Mesothelial cell of epicardium (in vitro differentiated cells): ENCODE measurements at regions not wholly inside any gene's neighbourhood (a gene's known extent, or its start where the extent isn't known, plus 50 kb on each side); places are given as distances from the start of the nearest gene placed in this dataset.
"Not testable (repeated sequence)": the region's sequence is repeated elsewhere in the genome, so short reads cannot be mapped to it uniquely, and the experiment has no call there.

ENCODE experiments used
- DNase-seq, 2 experiments: peaks; one replicate each; pipeline ENCODE4 v3.0.0; 2021; ENCODE audit warnings: low spot score in 2 of 2; ENCODE audit not compliant: unreplicated experiment in 2 of 2
- H3K27ac Mint-ChIP-seq: 2 replicates; pipeline ENCODE4 v1.8.0; 2021; ENCODE audit warnings: mixed read lengths
- H3K27me3 Mint-ChIP-seq: 2 replicates; pipeline ENCODE4 v1.8.0; 2021; ENCODE audit warnings: low read depth, mixed read lengths
- H3K36me3 Mint-ChIP-seq: 2 replicates; pipeline ENCODE4 v1.8.0; 2021; ENCODE audit warnings: mixed read lengths
- H3K4me1 Mint-ChIP-seq: 2 replicates; pipeline ENCODE4 v1.8.0; 2021; ENCODE audit warnings: mixed read lengths
- H3K4me3 Mint-ChIP-seq: 2 replicates; pipeline ENCODE4 v1.8.0; 2021; ENCODE audit warnings: mild to moderate bottlenecking, moderate library complexity, mixed read lengths
- H3K9me3 Mint-ChIP-seq: 2 replicates; pipeline ENCODE4 v1.8.0; 2021; ENCODE audit warnings: mixed read lengths
- TF ChIP-seq, protein P1 (sequence below): fragments of 200-600 bp; sonication (generic); IDR thresholded peaks from one replicate; pipeline ENCODE4 v1.5.0; 2021; ENCODE audit warnings: antibody characterized with exemption; ENCODE audit not compliant: unreplicated experiment

DNA sequence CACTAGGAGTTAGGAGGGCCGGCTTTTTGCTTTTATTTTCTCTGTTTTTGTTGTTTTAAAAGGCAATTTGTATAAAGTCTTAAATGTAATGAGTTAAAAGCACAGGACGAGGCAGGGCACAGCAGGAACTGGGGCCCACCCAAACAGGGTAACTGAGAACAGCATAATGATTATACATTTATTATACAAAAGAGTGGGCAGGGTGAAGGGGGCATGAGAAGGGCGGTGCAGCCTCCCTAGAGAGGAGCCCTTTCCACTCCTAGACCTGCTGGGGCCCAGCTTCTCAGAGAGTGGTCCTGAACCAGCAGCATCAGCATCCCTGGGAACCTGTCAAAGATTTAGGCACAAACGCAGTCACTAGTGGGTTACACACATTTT lies 438.0 kb downstream of the AGTPBP1 start:
- no peak for DNase-seq
- H3K27ac Mint-ChIP-seq, result no peak overlapping the region
- H3K27me3 Mint-ChIP-seq, result no peaks in the 10 kb centered on the region

DNA sequence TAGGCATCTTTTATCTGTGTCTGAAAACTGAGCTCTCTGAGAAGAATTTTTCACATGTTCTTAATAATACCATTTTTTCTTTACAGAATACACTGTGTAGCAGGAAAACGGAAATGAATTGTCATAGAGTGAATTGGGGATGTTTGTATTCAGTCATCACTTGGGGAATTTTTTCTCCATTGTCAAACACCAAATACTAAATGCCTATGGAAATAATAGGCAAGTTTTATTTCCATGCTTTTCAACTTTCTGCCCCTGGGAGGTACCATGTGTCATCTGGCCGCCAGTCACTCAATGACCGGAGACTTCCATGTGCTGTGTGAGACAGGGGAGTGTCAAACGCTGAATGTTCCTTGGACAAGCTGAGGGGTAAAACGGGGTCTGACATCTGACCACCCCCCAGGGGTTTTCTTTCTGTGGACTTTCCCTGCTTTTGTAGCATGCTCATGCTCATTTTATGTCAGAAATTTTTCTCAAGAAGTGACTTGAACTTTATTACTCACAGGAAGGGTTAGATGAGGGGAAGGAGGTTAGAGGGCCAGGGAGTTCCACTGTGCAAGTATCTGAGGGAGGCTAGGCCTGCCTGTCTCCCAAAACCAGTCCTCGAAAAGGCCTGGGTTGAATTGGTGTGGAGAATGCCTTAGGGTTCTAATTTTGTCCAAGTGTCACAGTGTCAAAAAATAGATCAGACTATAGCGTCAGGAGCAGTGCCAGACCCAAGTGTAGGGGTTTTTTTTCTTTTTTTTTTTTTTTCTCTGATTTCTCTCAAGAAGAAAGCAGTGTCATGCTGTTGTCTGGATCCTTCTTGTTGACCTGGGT lies 438.6 kb downstream of the AGTPBP1 start:
- no peak for DNase-seq
- Mint-ChIP-seq H3K9me3 (peaks cover 2% of the 10 kb centered on the region), H3K27ac (no peak overlapping the region), H3K4me1 (peaks cover 10% of the 10 kb centered on the region), H3K36me3 (peaks cover under 1% of the 10 kb centered on the region), H3K27me3 (no peaks in the 10 kb centered on the region), H3K4me3 (no peak overlapping the region)
- TF ChIP-seq, protein P1, sequence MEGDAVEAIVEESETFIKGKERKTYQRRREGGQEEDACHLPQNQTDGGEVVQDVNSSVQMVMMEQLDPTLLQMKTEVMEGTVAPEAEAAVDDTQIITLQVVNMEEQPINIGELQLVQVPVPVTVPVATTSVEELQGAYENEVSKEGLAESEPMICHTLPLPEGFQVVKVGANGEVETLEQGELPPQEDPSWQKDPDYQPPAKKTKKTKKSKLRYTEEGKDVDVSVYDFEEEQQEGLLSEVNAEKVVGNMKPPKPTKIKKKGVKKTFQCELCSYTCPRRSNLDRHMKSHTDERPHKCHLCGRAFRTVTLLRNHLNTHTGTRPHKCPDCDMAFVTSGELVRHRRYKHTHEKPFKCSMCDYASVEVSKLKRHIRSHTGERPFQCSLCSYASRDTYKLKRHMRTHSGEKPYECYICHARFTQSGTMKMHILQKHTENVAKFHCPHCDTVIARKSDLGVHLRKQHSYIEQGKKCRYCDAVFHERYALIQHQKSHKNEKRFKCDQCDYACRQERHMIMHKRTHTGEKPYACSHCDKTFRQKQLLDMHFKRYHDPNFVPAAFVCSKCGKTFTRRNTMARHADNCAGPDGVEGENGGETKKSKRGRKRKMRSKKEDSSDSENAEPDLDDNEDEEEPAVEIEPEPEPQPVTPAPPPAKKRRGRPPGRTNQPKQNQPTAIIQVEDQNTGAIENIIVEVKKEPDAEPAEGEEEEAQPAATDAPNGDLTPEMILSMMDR, result no peak

More for the DNA sequence above, 438.0 kb downstream of the AGTPBP1 start:
- Mint-ChIP-seq H3K36me3 (no peaks in the 10 kb centered on the region), H3K9me3 (peaks cover 2% of the 10 kb centered on the region), H3K4me3 (no peak overlapping the region), H3K4me1 (peaks cover 10% of the 10 kb centered on the region)
- TF ChIP-seq, protein P1, result no peak

DNA sequence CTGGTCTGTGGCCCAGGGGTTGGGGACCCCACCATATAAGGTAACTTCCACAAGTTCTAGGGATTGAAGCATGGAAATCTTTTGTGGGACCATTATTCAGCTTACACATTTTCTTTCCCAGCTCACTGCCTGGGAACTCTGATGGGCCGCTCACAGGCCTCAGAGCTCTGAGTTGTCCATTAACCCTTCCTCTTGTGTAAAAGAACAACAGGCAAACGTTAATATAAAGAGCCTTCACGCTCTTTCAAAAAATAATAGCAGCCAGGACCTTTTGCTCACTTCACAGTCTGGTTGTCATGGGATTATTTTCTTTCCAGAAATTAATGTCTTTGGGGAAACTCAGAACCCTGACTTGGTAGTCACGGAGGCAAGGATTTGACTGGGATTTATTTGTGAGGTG lies 443.3 kb downstream of the AGTPBP1 start:
- H3K36me3 Mint-ChIP-seq, result peaks cover 3% of the 10 kb centered on the region
- no peak overlapping the region for H3K4me3 Mint-ChIP-seq
- peaks cover 16% of the 10 kb centered on the region for H3K9me3 Mint-ChIP-seq
- no peaks in the 10 kb centered on the region for H3K27me3 Mint-ChIP-seq
- TF ChIP-seq, protein P1, result no peak
- H3K27ac Mint-ChIP-seq, result no peak overlapping the region
- no peak for DNase-seq
- H3K4me1 Mint-ChIP-seq, result peaks cover 10% of the 10 kb centered on the region

DNA sequence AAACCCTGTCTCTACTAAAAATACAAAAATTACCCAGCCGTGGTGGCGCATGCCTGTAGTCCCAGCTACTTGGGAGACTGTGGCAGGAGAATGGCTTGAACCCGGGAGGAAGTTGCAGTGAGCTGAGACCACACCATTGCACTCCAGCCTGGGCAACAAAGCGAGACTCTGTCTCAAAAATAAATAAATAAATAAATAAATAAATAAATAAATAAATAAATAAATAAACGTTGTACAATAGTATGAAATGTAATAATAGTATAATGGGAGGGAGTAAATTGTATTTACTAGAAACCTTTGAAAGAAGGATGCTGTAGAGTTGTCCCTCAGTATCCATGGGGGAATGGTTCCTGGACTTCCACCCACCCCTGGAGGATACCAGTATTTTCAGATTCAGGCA lies 446.5 kb downstream of the AGTPBP1 start:
- H3K4me1 Mint-ChIP-seq, H3K36me3 Mint-ChIP-seq, H3K27me3 Mint-ChIP-seq, H3K27ac Mint-ChIP-seq, H3K4me3 Mint-ChIP-seq, DNase-seq: not testable (repeated sequence)
- peaks cover 16% of the 10 kb centered on the region for H3K9me3 Mint-ChIP-seq

DNA sequence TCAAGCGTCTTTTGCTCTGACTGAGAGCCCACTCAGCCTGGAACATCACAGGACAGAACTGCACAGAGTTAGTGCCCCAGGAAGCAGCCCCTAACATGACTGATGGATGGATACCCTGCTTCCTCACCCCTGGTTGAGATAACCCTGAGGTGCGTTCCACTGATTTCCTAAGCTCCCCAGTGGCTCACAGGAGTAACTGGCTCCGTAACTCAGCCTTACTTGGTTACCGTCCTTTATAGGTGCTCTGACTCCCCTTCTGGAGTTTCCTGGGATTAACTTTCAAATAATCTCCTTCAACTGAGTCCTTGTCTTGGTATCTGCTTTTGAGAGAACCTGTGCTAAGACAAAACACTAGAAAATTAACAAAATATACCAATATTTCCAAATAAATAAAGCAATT lies 449.5 kb downstream of the AGTPBP1 start:
- TF ChIP-seq, protein P1, result no peak
- H3K4me1 Mint-ChIP-seq, result no peaks in the 10 kb centered on the region
- no peak overlapping the region for H3K27ac Mint-ChIP-seq
- H3K36me3 Mint-ChIP-seq, result peaks cover 1% of the 10 kb centered on the region
- no peak overlapping the region for H3K4me3 Mint-ChIP-seq
- no peak for DNase-seq
- no peaks in the 10 kb centered on the region for H3K27me3 Mint-ChIP-seq
- H3K9me3 Mint-ChIP-seq, result peaks cover 20% of the 10 kb centered on the region

DNA sequence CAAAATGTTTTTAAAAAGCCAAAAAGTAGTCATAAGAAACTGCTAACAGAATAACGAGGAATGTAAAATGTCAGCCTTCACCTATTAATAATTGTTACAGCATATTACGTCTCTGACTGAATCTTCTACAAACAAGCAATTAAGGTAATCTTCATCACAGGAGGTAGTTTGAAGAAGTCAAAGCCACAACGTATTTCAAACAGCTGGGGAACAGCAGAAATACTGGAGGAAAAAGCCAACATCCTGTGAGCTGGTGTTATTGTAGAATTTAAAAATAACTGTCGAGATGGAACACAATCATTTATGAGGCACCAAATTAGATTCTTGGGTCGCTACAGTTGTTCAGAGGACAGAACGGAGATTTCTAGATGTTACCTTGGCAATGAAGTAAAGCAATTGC lies 450.5 kb downstream of the AGTPBP1 start:
- Mint-ChIP-seq H3K4me1 (no peaks in the 10 kb centered on the region), H3K4me3 (no peak overlapping the region), H3K9me3 (peaks cover 15% of the 10 kb centered on the region), H3K27me3 (no peaks in the 10 kb centered on the region), H3K27ac (no peak overlapping the region), H3K36me3 (peaks cover 1% of the 10 kb centered on the region)
- TF ChIP-seq, protein P1, result no peak
- DNase-seq, result no peak
